IPS-18c (cell line): ENCODE measurements at regions not wholly inside any gene's neighbourhood (a gene's known extent, or its start where the extent isn't known, plus 50 kb on each side); places are given as distances from the start of the nearest gene placed in this dataset.
"Not testable (repeated sequence)": the region's sequence is repeated elsewhere in the genome, so short reads cannot be mapped to it uniquely, and the experiment has no call there.

Experiments
- H3K4me3 ChIP-seq: 2 replicates; pipeline ENCODE4 v1.7.0; 2013; ENCODE audit warnings: low read depth, mild to moderate bottlenecking, low read length, moderate library complexity; ENCODE audit not compliant: insufficient read depth
- H3K9me3 ChIP-seq: one replicate; pipeline ENCODE4 v1.6.1; 2013; ENCODE audit warnings: mild to moderate bottlenecking, low read length, moderate library complexity; ENCODE audit not compliant: control insufficient read depth, insufficient read depth

DNA sequence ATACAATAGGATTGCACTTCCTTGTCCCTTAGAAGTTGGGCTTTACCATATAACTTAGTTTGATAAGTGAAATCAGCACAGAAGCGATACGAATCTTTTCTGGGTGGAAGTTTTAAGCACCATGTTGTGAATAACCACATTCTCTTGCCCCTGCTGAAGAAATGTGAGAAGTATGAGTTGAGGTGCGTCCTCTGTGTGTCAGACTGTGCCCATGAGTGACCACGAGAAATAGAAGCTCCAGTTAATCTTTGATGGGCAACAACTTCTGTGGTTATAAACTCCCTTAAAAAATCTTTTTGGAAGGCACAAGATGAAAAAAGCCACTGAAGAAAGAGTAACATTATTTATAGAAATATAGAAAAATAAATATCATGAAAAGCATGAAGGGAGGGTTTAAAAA is 668.2 kb downstream of the DTWD2 start:
- Histone ChIP-seq H3K9me3 (peaks cover 2% of the 10 kb centered on the region), H3K4me3 (no peak overlapping the region)

DNA sequence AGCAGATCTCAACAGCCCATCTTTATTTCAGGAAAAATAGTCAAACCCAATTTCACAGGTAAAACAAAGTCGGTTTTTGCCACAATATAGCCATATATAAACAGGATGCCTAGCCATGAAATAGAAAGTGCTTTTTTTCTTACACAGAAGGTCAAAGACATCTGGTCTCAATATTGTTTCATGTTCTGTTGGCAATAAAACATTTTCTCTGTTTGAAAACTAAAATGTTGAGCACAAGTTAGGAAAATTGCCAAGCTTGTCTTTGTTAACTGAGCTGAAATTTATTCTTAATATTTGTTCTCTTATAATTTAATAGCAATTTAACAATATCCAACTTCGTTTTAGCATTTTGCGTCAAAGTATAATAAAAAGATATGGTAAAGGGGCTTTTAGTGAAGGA is 673.4 kb downstream of the DTWD2 start:
- H3K9me3 ChIP-seq, result no peaks in the 10 kb centered on the region
- no peak overlapping the region for H3K4me3 ChIP-seq

DNA sequence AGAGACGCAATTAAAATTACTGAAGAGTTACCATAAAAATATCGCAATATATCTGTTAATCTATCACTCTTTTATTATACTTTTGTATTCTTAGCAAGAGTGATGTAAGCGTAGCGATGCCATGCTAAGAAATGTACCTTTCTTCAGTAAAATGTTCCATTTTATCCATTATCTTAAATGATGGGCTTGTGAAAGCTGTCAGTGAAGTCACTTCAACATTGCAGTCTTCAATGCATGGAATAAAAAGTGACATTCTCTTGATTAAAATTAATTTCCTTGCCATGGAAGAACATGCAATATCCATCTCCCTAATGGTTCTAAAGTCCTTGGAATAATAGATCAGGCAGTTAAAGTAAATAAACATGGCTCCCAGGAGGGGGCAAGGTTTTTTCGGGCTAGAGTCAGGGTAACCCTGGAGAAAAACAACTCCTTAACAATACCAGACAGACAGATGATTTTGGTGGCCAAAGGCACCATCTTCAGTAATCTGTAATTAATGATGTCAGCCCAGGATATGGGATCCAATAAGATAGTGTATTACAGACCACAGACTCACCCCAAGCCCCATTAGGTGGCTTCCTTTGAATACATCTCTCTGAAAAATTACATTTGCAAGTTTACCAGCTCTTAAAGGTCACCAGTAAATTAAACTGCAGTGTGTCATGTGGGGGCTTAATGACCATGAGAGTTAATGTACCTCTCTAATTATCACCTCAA is 677.1 kb downstream of the DTWD2 start:
- Histone ChIP-seq H3K9me3 (no peaks in the 10 kb centered on the region), H3K4me3 (no peak overlapping the region)

DNA sequence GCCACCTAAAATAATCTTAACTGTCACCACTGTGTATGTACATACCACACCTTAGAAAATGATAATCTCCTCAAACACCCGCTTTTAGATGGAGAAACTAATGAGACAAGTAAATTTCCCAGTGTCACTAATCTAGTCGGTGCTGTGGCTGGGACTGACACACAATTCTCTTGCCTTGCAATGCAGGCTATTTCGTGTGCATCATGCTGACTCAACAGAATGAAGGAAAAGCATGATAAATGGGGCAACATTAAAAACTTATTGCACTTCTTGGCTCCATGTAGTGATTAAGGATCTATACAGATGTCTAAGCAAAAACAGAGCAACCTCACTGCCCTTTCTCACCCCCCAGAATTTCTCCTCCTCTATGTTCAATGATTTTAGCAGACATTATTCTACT is 677.9 kb downstream of the DTWD2 start:
- no peaks in the 10 kb centered on the region for H3K9me3 ChIP-seq
- H3K4me3 ChIP-seq, result no peak overlapping the region

DNA sequence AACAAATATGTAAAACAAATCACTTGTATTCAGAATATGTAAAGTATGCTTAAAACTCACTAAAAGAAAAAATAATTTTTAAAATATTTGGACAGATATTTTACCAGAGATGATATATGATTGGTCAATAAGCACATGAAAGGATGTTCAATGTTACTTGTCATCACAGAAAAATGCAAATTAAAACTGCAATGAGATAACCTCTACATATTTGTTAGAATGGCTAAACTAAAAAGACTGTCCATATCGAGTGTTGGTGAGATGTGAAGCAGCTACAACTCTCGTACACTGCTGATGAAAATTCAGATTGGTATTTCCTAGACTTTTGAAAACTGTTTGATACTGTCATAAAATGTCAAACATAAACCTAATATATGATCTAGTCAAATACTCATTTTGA is 685.1 kb downstream of the DTWD2 start:
- Histone ChIP-seq H3K9me3 (no peaks in the 10 kb centered on the region), H3K4me3 (no peak overlapping the region)

DNA sequence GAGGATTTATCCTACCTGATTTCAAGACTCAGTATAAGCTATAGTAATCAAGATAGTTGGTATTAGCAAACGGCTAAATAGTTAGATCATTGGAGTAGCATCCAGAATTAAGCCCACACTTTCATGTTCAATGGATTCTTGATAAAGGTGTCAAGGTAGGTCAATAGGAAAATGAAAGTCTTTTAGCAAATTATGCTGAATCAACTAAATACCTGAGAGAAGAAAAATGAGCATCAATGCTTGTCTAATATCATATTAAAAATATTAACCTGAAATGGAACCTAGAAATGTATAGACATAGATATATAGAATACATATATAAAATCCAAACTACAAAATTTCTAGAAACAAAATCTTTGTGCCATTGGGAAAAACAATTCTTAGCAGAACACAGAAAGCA is 685.6 kb downstream of the DTWD2 start:
- Histone ChIP-seq H3K9me3 (no peaks in the 10 kb centered on the region), H3K4me3 (no peak overlapping the region)

DNA sequence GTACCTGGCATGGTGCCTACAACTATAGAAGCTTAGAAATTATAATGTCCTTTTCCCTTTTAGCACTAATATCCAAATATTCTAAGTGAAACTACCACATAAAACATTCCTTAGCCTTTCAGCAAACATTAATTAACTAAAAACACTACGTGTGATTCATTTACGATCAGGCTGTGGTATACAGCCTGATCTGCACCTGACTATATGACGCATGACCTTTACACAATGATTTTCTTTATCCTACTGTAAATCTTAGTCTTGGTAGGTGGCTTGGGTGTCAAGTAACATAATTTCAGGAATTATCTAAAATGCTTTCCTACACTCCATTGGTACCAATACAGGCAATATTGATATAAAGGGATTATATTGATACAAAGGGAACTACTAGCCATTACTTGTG is 686.7 kb downstream of the DTWD2 start:
- no peaks in the 10 kb centered on the region for H3K9me3 ChIP-seq
- H3K4me3 ChIP-seq, result no peak overlapping the region

DNA sequence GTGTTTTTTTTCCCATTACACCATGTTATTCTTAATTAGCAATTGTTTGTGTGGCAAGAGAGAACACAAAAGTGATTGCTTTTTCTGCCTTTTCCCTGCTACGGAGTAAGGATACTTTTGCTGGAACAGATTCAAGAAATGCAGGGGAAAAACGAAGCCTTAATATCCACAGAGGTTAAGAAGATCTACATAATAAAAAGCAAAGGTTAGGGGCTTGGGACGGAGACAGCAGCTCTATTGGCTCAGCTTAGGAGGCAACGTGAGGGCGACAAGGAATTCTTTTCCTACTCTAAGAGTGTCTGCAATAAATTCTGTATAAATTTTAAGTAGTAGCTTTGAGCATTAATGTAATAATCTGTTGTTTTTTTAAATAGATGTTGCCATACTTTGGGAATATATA is 693.3 kb downstream of the DTWD2 start:
- no peaks in the 10 kb centered on the region for H3K9me3 ChIP-seq
- H3K4me3 ChIP-seq, result no peak overlapping the region

DNA sequence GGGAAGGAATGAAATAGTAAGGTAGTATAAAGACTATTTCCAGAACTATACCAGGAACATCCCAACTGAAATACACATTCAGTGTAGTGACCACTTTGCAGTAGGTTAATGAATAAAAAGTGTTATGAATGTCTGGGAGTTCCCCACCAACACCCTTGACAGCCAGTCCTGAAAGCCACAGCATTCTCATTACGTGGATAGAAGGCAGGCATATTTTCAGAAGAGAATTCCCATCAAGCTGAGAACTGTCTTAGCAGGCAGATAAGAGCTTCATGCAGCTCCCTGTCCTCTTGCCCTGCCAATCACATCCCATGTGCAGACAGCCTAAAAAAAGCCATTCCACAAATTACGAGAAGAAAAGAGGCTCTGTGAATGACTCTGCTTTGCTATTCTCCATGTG is 695.0 kb downstream of the DTWD2 start:
- Histone ChIP-seq H3K4me3 (no peak overlapping the region), H3K9me3 (no peaks in the 10 kb centered on the region)

DNA sequence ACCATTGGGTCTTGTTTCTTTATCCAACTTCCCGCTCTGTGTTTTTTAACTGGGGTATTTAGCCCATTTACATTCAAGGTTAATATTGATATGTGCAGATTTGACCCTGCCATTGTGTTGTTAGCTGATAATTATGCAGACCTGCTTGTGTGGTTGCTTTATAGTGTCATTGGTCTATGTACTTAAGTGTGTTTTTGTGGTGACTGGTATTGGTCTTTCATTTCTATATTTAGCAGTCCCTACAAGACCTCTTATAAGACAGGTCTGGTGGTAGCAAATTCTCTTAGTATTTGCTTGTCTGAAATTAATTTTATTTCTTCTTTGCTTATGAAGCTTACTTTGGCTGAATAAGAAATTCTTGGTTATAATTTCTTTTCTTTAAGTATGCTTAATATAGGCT is 698.1 kb downstream of the DTWD2 start:
- Histone ChIP-seq H3K9me3 (no peaks in the 10 kb centered on the region), H3K4me3 (no peak overlapping the region)

DNA sequence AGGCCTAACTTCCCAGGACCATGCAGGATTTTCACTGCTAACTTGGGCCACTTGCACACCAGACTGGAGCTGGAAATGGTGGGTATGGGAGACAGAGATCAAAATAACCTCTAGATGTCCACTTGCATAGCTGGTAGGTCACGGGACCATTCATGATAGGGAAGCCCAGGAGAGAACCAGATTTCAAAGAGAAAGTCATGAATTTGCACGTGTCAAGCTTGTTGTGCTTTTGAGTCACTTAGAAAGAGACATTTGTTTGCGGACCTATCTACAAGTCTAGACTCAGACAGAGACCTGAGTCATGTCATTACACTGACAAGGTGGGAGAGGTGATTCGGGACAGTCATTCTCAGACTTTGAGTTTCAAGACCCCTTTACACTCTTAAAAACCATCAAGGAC is 704.1 kb downstream of the DTWD2 start:
- H3K9me3 ChIP-seq, H3K4me3 ChIP-seq: not testable (repeated sequence)

DNA sequence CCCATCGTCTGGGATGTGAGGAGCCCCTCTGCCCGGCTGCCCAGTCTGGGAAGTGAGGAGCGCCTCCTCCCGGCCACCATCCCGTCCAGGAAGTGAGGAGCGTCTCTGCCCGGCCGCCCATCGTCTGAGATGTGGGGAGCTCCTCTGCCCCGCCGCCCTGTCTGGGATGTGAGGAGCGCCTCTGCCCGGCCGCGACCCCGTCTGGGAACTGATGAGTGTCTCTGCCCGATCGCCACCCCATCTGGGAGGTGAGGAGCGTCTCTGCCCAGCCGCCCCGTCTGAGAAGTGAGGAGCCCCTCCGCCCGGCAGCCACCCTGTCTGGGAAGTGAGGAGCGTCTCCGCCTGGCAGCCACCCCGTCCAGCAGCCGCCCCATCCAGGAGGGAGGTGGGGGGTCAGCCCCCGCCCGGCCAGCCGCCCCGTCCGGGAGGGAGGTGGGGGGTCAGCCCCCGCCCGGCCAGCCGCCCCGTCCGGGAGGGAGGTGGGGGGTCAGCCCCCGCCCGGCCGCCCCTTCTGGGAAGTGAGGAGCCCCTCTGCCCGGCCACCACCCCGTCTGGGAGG is 705.8 kb downstream of the DTWD2 start:
- H3K9me3 ChIP-seq, H3K4me3 ChIP-seq: not testable (repeated sequence)

DNA sequence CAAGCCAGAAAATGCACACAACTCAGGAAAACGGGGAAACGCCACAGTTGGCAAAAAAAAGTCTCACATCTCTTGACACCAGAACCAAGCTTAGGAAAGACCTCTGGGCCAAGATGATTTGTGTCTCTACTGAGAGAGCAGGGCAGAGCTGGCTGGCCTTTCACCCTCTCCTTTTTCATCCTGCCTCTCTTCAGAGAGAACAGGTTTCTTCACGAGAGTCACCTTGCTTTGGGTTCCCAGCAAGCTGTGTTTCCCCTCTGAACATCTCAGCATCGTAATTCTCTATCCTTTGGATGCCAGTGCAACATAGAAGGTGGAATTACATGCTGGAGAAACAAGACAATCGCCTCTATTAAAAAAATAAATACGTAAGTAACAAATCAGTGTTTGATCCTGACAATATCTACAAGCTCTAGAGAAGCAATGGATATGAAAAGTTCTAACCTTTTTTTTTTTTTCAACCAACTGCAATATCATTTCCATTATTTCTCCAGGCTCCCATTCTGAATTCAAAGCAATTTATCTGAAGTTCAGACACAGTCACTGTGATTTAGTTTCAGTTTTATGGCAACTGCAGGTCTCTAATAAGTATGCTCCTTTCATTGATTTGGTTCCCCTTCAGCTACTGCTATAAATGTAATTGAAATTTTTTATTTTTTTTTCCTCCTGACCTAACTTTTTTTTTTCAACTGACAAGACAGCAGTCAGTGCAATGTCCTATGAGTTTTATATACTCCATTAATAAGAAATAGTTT is 708.6 kb downstream of the DTWD2 start:
- H3K9me3 ChIP-seq, result no peaks in the 10 kb centered on the region
- no peak overlapping the region for H3K4me3 ChIP-seq

DNA sequence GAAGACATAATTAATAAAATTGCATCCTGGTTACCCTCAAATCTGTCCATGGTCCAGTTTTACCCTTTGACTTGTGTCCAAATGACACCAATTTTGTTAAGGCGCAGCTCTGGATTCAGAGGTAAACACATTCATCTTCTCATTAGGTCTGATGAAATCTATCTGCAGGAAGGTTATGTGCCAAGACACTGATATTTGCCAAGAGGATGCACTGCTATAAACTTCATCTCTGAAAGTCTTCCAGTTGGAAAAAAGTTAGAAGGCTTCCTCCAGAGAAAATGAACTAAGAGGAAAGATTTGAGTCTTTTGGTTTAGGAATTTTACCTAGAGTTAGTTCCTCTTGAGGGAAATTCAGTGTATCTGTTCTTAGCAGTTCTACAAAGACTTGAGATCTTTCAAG is 717.8 kb downstream of the DTWD2 start:
- H3K9me3 ChIP-seq, result no peaks in the 10 kb centered on the region
- no peak overlapping the region for H3K4me3 ChIP-seq

DNA sequence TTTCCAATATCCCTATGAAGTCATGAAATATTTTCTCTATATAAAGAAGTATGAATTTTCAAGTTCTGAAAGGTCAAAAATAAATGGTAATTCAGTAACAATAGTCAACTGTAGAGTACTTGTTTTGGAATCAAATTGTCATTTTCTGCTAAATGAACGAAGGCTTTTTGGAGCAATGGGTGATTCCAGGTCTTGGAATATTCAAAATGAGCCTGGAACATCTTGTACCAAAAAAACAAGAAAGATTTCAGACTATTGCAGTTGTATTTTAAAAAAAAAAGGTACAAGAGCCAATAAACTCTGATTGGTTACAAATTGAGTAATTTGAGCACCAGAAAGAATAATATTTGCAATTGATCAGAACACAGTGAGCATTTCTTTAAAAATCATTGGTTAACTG is 730.1 kb downstream of the DTWD2 start:
- H3K4me3 ChIP-seq, result no peak overlapping the region
- no peaks in the 10 kb centered on the region for H3K9me3 ChIP-seq

DNA sequence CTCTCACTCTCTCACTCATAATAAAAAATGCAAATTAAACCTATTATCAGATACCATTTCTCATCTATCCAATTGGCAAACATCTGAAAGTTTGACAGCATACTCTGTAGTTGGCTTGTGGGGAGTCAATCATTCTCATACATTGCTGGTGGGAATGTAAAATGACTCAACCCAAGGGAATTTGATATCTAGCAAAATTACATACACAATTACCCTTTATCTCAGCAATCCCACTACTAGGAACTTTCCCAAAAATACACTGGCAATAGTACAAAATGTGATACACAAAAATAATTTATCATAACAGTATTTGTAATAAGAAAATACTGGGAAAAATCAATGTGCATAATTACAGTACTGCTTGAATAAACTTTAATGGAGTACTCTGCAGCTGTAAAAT is 731.3 kb downstream of the DTWD2 start:
- H3K4me3 ChIP-seq, result no peak overlapping the region
- H3K9me3 ChIP-seq, result no peaks in the 10 kb centered on the region

DNA sequence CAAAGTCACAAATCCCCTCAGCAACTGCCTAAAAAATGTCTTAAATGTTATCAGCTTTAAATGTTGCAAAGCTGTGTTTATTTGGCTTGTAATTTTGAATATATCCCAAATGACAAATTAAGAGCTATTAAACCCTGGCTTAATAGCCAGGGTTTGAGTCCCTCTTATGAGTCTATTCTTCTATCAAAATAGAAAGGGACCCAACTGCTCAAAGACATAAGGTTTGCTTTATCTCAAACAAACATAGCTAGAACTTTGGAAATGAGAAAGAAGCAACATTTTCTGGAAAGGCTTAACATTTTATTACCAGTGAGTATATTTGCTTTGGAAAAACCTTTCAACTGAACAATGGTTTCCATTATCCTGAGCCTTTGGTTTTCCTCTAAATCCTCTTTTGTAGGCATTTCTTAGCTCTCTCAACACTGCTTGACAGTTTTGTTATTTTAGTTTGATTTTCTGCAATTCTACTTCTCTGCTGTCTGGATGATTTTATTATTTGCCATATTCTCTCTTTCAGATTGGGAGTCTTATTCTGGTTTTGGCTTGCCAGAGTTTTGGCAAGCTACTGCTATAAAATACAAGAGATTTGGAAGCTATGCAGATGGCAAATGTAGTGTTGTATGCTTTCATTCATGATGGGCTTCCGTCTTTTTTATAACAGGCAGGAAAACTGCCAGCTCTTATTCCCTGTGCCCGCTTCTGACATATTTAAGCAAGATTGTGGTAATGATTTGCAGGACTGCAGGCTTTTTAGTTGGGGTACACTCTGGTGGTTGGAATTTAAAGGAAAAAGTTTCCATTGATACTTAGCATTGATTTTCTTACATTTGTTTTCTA is 734.9 kb downstream of the DTWD2 start:
- Histone ChIP-seq H3K9me3 (no peaks in the 10 kb centered on the region), H3K4me3 (no peak overlapping the region)

DNA sequence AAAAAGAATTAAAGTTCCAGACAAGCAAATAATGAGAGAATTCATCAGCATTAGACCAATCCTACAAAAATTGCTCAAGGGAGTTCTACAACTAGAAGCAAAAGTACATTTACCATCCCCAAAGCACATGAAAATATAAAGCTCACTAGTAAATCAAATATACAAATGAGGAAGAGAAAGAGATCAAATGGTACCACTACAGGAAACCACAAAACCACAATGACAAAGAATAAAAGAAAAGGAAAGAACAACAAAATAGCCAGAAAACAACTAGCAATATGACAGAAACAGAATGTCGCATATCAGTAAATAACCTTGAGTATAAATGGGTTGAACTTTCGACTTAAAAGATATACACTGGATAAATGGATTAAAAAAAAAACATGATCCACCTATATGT is 739.0 kb downstream of the DTWD2 start:
- no peak overlapping the region for H3K4me3 ChIP-seq
- no peaks in the 10 kb centered on the region for H3K9me3 ChIP-seq
